DND-41 (cell line): ENCODE measurements at regions not wholly inside any gene's neighbourhood (a gene's known extent, or its start where the extent isn't known, plus 50 kb on each side); places are given as distances from the start of the nearest gene placed in this dataset.
"Not testable (repeated sequence)": the region's sequence is repeated elsewhere in the genome, so short reads cannot be mapped to it uniquely, and the experiment has no call there.

Experiments
- ATAC-seq: fragments of 200-7000 bp; cut with Tn5 transposase; 3 replicates; pipeline ENCODE4 v1.9.1; 2021; ENCODE audit warnings: low read depth; ENCODE audit not compliant: insufficient read depth
- DNase-seq: peaks from one replicate; pipeline ENCODE4 v3.0.0-alpha.2; 2020
- H2AFZ ChIP-seq: 2 replicates; pipeline ENCODE4 v1.6.0; 2012; ENCODE audit warnings: low read depth, low read length
- H3K27ac ChIP-seq: 2 replicates; pipeline ENCODE4 v1.5.1; 2012; ENCODE audit warnings: low read length, inconsistent platforms
- H3K27me3 ChIP-seq: fragments of 200-600 bp; sonication (generic); 2 replicates; pipeline ENCODE4 v1.6.0; 2012; ENCODE audit warnings: low read length, mild to moderate bottlenecking, inconsistent platforms; ENCODE audit not compliant: insufficient read depth, poor library complexity
- H3K36me3 ChIP-seq: 2 replicates; pipeline ENCODE4 v1.5.1; 2012; ENCODE audit warnings: low read length, inconsistent platforms; ENCODE audit not compliant: insufficient read depth
- H3K4me1 ChIP-seq: 2 replicates; pipeline ENCODE4 v1.5.1; 2012; ENCODE audit warnings: mild to moderate bottlenecking, low read length; ENCODE audit not compliant: insufficient read depth
- H3K4me2 ChIP-seq: 2 replicates; pipeline ENCODE4 v1.6.0; 2012; ENCODE audit warnings: mild to moderate bottlenecking, moderate library complexity, low read length, inconsistent platforms; ENCODE audit not compliant: insufficient read depth
- H3K4me3 ChIP-seq, 2 experiments: fragments of 200-600 bp in 1 of 2; shearing (Covaris generic) in 1 of 2; 2 replicates each; pipeline ENCODE4 v1.5.1; 2012 to 2016; ENCODE audit warnings: inconsistent platforms in 2 of 2, low read length in 2 of 2, mild to moderate bottlenecking in 2 of 2, low read depth in 1 of 2, moderate library complexity in 1 of 2
- H3K79me2 ChIP-seq: 2 replicates; pipeline ENCODE4 v1.6.0; 2012; ENCODE audit warnings: low read length, inconsistent platforms; ENCODE audit not compliant: insufficient read depth
- H3K9ac ChIP-seq: 2 replicates; pipeline ENCODE4 v1.6.0; 2012; ENCODE audit warnings: low read depth, mild to moderate bottlenecking, inconsistent platforms, low read length, moderate library complexity
- H3K9me3 ChIP-seq: 2 replicates; pipeline ENCODE4 v1.5.1; 2012; ENCODE audit warnings: low read length, moderate library complexity, mild to moderate bottlenecking, inconsistent platforms; ENCODE audit not compliant: insufficient read depth, severe bottlenecking
- H4K20me1 ChIP-seq: 2 replicates; pipeline ENCODE4 v1.6.0; 2012; ENCODE audit warnings: low read length; ENCODE audit not compliant: insufficient read depth
- EZH2 ChIP-seq: IDR thresholded peaks from 3 replicates; pipeline ENCODE4 v1.6.1; 2012; ENCODE audit warnings: borderline replicate concordance, low read depth, mild to moderate bottlenecking, moderate library complexity, low read length, inconsistent platforms; ENCODE audit not compliant: severe bottlenecking
- TF ChIP-seq, protein P1 (sequence below): IDR thresholded peaks from 2 replicates; pipeline ENCODE4 v1.5.1; 2012; ENCODE audit warnings: borderline replicate concordance, low read length, moderate library complexity, mild to moderate bottlenecking; ENCODE audit not compliant: poor library complexity, severe bottlenecking; ENCODE audit errors: extremely low read depth

- TF ChIP-seq, protein P1, sequence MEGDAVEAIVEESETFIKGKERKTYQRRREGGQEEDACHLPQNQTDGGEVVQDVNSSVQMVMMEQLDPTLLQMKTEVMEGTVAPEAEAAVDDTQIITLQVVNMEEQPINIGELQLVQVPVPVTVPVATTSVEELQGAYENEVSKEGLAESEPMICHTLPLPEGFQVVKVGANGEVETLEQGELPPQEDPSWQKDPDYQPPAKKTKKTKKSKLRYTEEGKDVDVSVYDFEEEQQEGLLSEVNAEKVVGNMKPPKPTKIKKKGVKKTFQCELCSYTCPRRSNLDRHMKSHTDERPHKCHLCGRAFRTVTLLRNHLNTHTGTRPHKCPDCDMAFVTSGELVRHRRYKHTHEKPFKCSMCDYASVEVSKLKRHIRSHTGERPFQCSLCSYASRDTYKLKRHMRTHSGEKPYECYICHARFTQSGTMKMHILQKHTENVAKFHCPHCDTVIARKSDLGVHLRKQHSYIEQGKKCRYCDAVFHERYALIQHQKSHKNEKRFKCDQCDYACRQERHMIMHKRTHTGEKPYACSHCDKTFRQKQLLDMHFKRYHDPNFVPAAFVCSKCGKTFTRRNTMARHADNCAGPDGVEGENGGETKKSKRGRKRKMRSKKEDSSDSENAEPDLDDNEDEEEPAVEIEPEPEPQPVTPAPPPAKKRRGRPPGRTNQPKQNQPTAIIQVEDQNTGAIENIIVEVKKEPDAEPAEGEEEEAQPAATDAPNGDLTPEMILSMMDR: no peak
- no peak for TF ChIP-seq EZH2
- H3K4me2 ChIP-seq: no peak overlapping the region
- no peaks in the 10 kb centered on the region for H3K9me3 ChIP-seq
- ATAC-seq (no peak), DNase-seq (no peak)
- no peaks in the 10 kb centered on the region for H3K27me3 ChIP-seq
- H3K27ac ChIP-seq: no peak overlapping the region
- no peak overlapping the region for H3K4me3 ChIP-seq
- H4K20me1 ChIP-seq: no peaks in the 10 kb centered on the region
- H3K36me3 ChIP-seq: no peaks in the 10 kb centered on the region
- no peak overlapping the region for H2AFZ ChIP-seq
- no peak overlapping the region for H3K9ac ChIP-seq
- peaks cover 26% of the 10 kb centered on the region for H3K4me1 ChIP-seq
- no peaks in the 10 kb centered on the region for H3K79me2 ChIP-seq
Observed at GRCh38 chr5:14929293-14930065, 57.9 kb upstream of the ANKH start.

DNA sequence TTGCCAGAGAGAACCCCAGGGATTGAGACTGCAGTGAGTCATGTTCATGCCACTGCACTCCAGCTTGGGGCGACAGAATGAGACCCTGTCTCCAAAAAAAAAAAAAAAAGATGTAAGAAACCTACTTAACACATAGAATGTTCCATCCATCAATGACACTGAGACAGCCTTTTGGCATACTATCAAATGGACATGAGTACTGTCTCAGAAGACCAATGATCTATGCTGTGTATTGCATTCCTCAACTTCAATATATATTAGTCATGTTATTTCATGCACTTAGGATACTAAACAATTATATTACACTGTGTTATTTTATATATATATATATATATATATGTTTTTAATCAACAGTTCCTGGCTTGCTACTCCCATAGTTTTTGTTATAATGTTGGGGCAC is 57.1 kb upstream of the ANKH start:
- Histone ChIP-seq H3K36me3 (no peaks in the 10 kb centered on the region), H3K4me3 (no peak overlapping the region), H3K9me3 (no peaks in the 10 kb centered on the region), H3K79me2 (no peaks in the 10 kb centered on the region), H3K27me3 (no peaks in the 10 kb centered on the region), H3K27ac (no peak overlapping the region), H4K20me1 (no peaks in the 10 kb centered on the region), H3K4me1 (peaks cover 29% of the 10 kb centered on the region), H2AFZ (no peak overlapping the region), H3K4me2 (no peak overlapping the region), H3K9ac (no peak overlapping the region)
- TF ChIP-seq, protein P1: no peak
- TF ChIP-seq EZH2: no peak
- no peak for DNase-seq
- ATAC-seq: no peak

- H3K27me3 ChIP-seq: no peaks in the 10 kb centered on the region
- H3K9me3 ChIP-seq: no peaks in the 10 kb centered on the region
- peak overlapping the region; percentile 38 for H3K9ac ChIP-seq
- no peaks in the 10 kb centered on the region for H4K20me1 ChIP-seq
- ATAC-seq: peak; percentile 49
- H3K4me2 ChIP-seq: peak overlapping the region; percentile 53
- TF ChIP-seq EZH2: no peak
- TF ChIP-seq, protein P1: no peak
- DNase-seq: no peak
- peak overlapping the region; percentile 80 for H3K27ac ChIP-seq
- H3K4me3 ChIP-seq: no peak overlapping the region
- no peak overlapping the region; the same call in 1 of the 2 replicates for H2AFZ ChIP-seq
- H3K79me2 ChIP-seq: no peaks in the 10 kb centered on the region
- H3K36me3 ChIP-seq: no peaks in the 10 kb centered on the region
- peaks cover 29% of the 10 kb centered on the region for H3K4me1 ChIP-seq
Observed at GRCh38 chr5:14925326-14925725, 53.7 kb upstream of the ANKH start.

GRCh38 chr5:14922952-14923351 is 51.4 kb upstream of the ANKH start:
- not testable (repeated sequence) for H4K20me1 ChIP-seq, H3K4me2 ChIP-seq, H3K27me3 ChIP-seq, H3K9ac ChIP-seq, H3K79me2 ChIP-seq, H3K36me3 ChIP-seq, H3K9me3 ChIP-seq, DNase-seq, H2AFZ ChIP-seq, H3K27ac ChIP-seq, H3K4me3 ChIP-seq, ATAC-seq
- peaks cover 29% of the 10 kb centered on the region for H3K4me1 ChIP-seq
